ENCODE measurements at regions not wholly inside any gene's neighbourhood (a gene's known extent, or its start where the extent isn't known, plus 50 kb on each side); places are given as distances from the start of the nearest gene placed in this dataset.
"Not testable (repeated sequence)": the region's sequence is repeated elsewhere in the genome, so short reads cannot be mapped to it uniquely, and the experiment has no call there.

DNA sequence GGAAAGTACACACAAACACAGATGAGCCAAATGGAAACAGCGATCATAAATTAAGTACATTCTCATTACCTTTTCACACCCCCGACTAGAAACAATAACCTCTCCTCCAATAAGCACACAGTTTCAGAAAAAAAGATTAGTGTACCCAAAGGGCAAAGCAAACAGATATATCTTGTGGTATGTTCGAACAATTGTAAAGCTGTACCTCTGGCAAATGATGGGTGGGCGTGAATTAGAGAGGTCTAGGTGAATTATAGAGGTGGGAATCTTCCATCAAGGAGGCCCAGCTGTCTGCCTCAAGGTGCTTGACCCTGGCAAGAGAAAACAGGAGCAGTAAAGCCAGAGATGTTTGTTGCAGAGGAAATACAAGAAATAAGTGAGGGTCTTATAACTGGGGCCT lies 715.3 kb upstream of the NEGR1 start:
- Histone ChIP-seq H3K4me1 (ENCODE audit: insufficient read depth, low read length) (peaks cover 4% of the 10 kb centered on the region; the same call in 1 of the 2 replicates), H3K9ac (ENCODE audit: low read depth, low read length) (no peak overlapping the region), H3K9me3 (ENCODE audit: control insufficient read depth, insufficient read depth, low read length) (peaks cover 12% of the 10 kb centered on the region), H3K36me3 (ENCODE audit: insufficient read depth, low read length) (peaks cover 6% of the 10 kb centered on the region; the same call in 1 of the 2 replicates)

GRCh38 chr1:72997041-72997440 lies 714.7 kb upstream of the NEGR1 start:
- peaks cover 4% of the 10 kb centered on the region; the same call in 1 of the 2 replicates for H3K4me1 ChIP-seq (ENCODE audit: insufficient read depth, low read length)
- peaks cover 15% of the 10 kb centered on the region for H3K9me3 ChIP-seq (ENCODE audit: control insufficient read depth, insufficient read depth, low read length)
- no peak overlapping the region for H3K9ac ChIP-seq (ENCODE audit: low read depth, low read length)
- H3K36me3 ChIP-seq (ENCODE audit: insufficient read depth, low read length) = peaks cover 6% of the 10 kb centered on the region; the same call in 1 of the 2 replicates

DNA sequence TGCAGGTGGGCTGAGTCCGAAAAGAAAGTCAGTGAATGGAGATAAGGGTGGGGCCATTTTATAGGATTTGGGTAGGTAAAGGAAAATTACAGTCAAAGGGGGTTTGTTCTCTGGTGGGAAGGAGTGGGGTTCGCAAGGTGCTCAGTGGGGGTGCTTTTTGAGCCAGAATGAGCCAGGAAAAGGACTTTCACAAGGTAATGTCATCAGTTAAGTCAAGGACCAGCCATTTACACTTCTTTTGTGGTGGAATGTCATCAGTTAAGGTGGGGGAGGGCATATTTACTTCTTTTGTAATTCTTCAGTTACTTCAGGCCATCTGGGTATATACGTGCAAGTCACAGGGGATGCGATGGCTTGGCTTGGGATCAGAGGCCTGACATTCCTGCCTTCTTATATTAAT lies 705.5 kb upstream of the NEGR1 start:
- H3K9ac ChIP-seq (ENCODE audit: low read depth, low read length) = peak overlapping the region; percentile 63; the same call in 1 of the 2 replicates
- not testable (repeated sequence) for H3K36me3 ChIP-seq (ENCODE audit: insufficient read depth, low read length); H3K9me3 ChIP-seq (ENCODE audit: control insufficient read depth, insufficient read depth, low read length)
- peaks cover 18% of the 10 kb centered on the region for H3K4me1 ChIP-seq (ENCODE audit: insufficient read depth, low read length)

DNA sequence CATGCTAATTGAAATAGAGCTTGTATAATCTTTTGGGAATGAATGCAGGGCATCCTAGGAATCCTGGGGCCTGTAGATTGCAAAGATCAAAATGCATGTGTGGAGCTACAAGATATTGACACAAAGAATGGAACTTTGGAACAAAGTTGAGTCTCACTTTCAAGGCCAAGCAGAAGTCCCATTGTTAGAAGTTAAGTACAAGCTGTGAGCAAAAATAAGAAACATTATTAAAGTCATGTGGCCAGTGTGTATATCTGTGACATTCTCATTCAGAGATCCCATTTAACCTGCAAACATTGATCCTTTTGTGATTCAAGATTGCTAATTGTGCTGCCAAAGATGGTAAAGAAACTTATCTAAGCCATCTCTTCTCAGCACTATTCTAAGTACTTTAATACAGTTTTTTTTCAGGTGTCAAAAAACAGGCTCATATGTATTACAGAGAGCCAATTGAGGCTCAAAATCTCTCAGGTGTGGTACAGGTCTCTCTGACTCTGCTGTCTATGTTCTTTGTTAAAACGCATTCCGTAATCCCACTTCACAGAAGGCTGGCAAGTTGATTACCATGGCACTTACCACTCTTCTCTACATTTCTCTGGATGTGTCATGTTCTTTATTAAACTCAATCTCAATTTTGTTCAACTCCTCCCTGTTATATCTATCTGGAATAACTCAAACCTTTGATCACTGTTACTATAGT lies 704.4 kb upstream of the NEGR1 start:
- Histone ChIP-seq H3K9ac (ENCODE audit: low read depth, low read length) (peak overlapping the region; percentile 63), H3K4me1 (ENCODE audit: insufficient read depth, low read length) (peaks cover 18% of the 10 kb centered on the region), H3K36me3 (ENCODE audit: insufficient read depth, low read length) (peaks cover 5% of the 10 kb centered on the region; the same call in 1 of the 2 replicates), H3K9me3 (ENCODE audit: control insufficient read depth, insufficient read depth, low read length) (no peaks in the 10 kb centered on the region)

- H3K9ac ChIP-seq (ENCODE audit: low read depth, low read length) = peak overlapping the region; percentile 63; the same call in 1 of the 2 replicates
- not testable (repeated sequence) for H3K36me3 ChIP-seq (ENCODE audit: insufficient read depth, low read length); H3K9me3 ChIP-seq (ENCODE audit: control insufficient read depth, insufficient read depth, low read length)
- H3K4me1 ChIP-seq (ENCODE audit: insufficient read depth, low read length) = peaks cover 18% of the 10 kb centered on the region
These were observed 702.7 kb upstream of the NEGR1 start for GRCh38 chr1:72985024-72985423.

- peak overlapping the region; percentile 90 for H3K9ac ChIP-seq (ENCODE audit: low read depth, low read length)
- H3K36me3 ChIP-seq (ENCODE audit: insufficient read depth, low read length); H3K9me3 ChIP-seq (ENCODE audit: control insufficient read depth, insufficient read depth, low read length): not testable (repeated sequence)
- H3K4me1 ChIP-seq (ENCODE audit: insufficient read depth, low read length) = peaks cover 18% of the 10 kb centered on the region
These were observed 700.7 kb upstream of the NEGR1 start for GRCh38 chr1:72983011-72983410.

- H3K9me3 ChIP-seq (ENCODE audit: control insufficient read depth, insufficient read depth, low read length) = no peaks in the 10 kb centered on the region
- H3K36me3 ChIP-seq (ENCODE audit: insufficient read depth, low read length) = peaks cover 15% of the 10 kb centered on the region
- H3K4me1 ChIP-seq (ENCODE audit: insufficient read depth, low read length) = no peaks in the 10 kb centered on the region
These were observed 687.1 kb upstream of the NEGR1 start for GRCh38 chr1:72969461-72969860.

GRCh38 chr1:72954943-72955342 lies 672.6 kb upstream of the NEGR1 start:
- Histone ChIP-seq H3K9ac (ENCODE audit: low read depth, low read length) (no peak overlapping the region), H3K9me3 (ENCODE audit: control insufficient read depth, insufficient read depth, low read length) (no peaks in the 10 kb centered on the region), H3K36me3 (ENCODE audit: insufficient read depth, low read length) (no peaks in the 10 kb centered on the region), H3K4me1 (ENCODE audit: insufficient read depth, low read length) (0 out of 2 replicates have a peak, but pooled peaks cover under 1% of the 10 kb centered on the region)

More at GRCh38 chr1:72969461-72969860, 687.1 kb upstream of the NEGR1 start:
- H3K9ac ChIP-seq (ENCODE audit: low read depth, low read length) = no peak overlapping the region

- not testable (repeated sequence) for H3K4me1 ChIP-seq (ENCODE audit: insufficient read depth, low read length); H3K9me3 ChIP-seq (ENCODE audit: control insufficient read depth, insufficient read depth, low read length); H3K9ac ChIP-seq (ENCODE audit: low read depth, low read length); H3K36me3 ChIP-seq (ENCODE audit: insufficient read depth, low read length)
These were observed 668.6 kb upstream of the NEGR1 start for GRCh38 chr1:72950900-72951299.

GRCh38 chr1:72946903-72947499 lies 664.7 kb upstream of the NEGR1 start:
- Histone ChIP-seq H3K9me3 (ENCODE audit: control insufficient read depth, insufficient read depth, low read length) (no peaks in the 10 kb centered on the region), H3K9ac (ENCODE audit: low read depth, low read length) (no peak overlapping the region), H3K4me1 (ENCODE audit: insufficient read depth, low read length) (peaks cover 9% of the 10 kb centered on the region; the same call in 1 of the 2 replicates), H3K36me3 (ENCODE audit: insufficient read depth, low read length) (no peaks in the 10 kb centered on the region)

- no peaks in the 10 kb centered on the region for H3K9me3 ChIP-seq (ENCODE audit: control insufficient read depth, insufficient read depth, low read length)
- H3K9ac ChIP-seq (ENCODE audit: low read depth, low read length) = no peak overlapping the region
- no peaks in the 10 kb centered on the region for H3K36me3 ChIP-seq (ENCODE audit: insufficient read depth, low read length)
- H3K4me1 ChIP-seq (ENCODE audit: insufficient read depth, low read length) = peaks cover 7% of the 10 kb centered on the region; the same call in 1 of the 2 replicates
These were observed 659.7 kb upstream of the NEGR1 start for GRCh38 chr1:72942008-72942407.

GRCh38 chr1:72938408-72938807 lies 656.1 kb upstream of the NEGR1 start:
- Histone ChIP-seq H3K9ac (ENCODE audit: low read depth, low read length) (no peak overlapping the region), H3K36me3 (ENCODE audit: insufficient read depth, low read length) (no peaks in the 10 kb centered on the region), H3K9me3 (ENCODE audit: control insufficient read depth, insufficient read depth, low read length) (no peaks in the 10 kb centered on the region), H3K4me1 (ENCODE audit: insufficient read depth, low read length) (no peaks in the 10 kb centered on the region)

DNA sequence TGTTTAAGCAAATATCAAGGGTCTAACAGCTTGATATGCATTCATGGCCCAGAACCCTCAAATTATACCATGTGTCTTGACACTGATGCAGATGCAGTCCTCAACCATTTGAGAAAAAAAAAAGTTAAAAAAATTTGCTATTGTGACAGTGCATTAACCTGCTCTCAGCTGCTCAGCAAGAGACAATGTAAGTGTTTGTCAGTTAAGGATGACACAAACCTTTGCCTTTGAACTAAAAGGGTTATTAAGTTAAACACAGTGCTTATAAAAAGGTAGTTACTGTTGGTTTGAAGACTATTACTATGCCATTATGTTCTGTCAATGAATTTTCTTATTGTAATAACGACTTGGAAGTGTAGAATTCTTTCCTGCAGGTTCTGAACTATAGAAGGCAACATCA lies 655.6 kb upstream of the NEGR1 start:
- Histone ChIP-seq H3K36me3 (ENCODE audit: insufficient read depth, low read length) (no peaks in the 10 kb centered on the region), H3K9me3 (ENCODE audit: control insufficient read depth, insufficient read depth, low read length) (no peaks in the 10 kb centered on the region), H3K4me1 (ENCODE audit: insufficient read depth, low read length) (no peaks in the 10 kb centered on the region), H3K9ac (ENCODE audit: low read depth, low read length) (no peak overlapping the region)

- Histone ChIP-seq H3K36me3 (ENCODE audit: insufficient read depth, low read length) (no peaks in the 10 kb centered on the region), H3K9ac (ENCODE audit: low read depth, low read length) (no peak overlapping the region), H3K9me3 (ENCODE audit: control insufficient read depth, insufficient read depth, low read length) (no peaks in the 10 kb centered on the region; the same call in 1 of the 2 replicates), H3K4me1 (ENCODE audit: insufficient read depth, low read length) (no peaks in the 10 kb centered on the region)
These were observed 654.6 kb upstream of the NEGR1 start for GRCh38 chr1:72936942-72937341.

- Histone ChIP-seq H3K36me3 (ENCODE audit: insufficient read depth, low read length) (no peaks in the 10 kb centered on the region), H3K9ac (ENCODE audit: low read depth, low read length) (no peak overlapping the region), H3K4me1 (ENCODE audit: insufficient read depth, low read length) (no peaks in the 10 kb centered on the region), H3K9me3 (ENCODE audit: control insufficient read depth, insufficient read depth, low read length) (no peaks in the 10 kb centered on the region; the same call in 1 of the 2 replicates)
These were observed 653.9 kb upstream of the NEGR1 start for GRCh38 chr1:72936151-72936740.
